Fibroblast of villous mesenchyme (primary cell): ENCODE measurements at regions not wholly inside any gene's neighbourhood (a gene's known extent, or its start where the extent isn't known, plus 50 kb on each side); places are given as distances from the start of the nearest gene placed in this dataset.
"Not testable (repeated sequence)": the region's sequence is repeated elsewhere in the genome, so short reads cannot be mapped to it uniquely, and the experiment has no call there.

Source experiments
- DNase-seq: peaks from one replicate; pipeline ENCODE4 v3.0.0-alpha.2; 2010; ENCODE audit warnings: low read depth
- H3K4me3 ChIP-seq: 2 replicates; pipeline ENCODE4 v1.5.1; 2011; ENCODE audit warnings: low read depth, mild to moderate bottlenecking, low read length
- TF ChIP-seq, protein P1 (sequence below): IDR thresholded peaks from 2 replicates; pipeline ENCODE4 v1.5.1; 2012; ENCODE audit warnings: low read depth, mild to moderate bottlenecking, low read length; ENCODE audit not compliant: insufficient read depth

DNA sequence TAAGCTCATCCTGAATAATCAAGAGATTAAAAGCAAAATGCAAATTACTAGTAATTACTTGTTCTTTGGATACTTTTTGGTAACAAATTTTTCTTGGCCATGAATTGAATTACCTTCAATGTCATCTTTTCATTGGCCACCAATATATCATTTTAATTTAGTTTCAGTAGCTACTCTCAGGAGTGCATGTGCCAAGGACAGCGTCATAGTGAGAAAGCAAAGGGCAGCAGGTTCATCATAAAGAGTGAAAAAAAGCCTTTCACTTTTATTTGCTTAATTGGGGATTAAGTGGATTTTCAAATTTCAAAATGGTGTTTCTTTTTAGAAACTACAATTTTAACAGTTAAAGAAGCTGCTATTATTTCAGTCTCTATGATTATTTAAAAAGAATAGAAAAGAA is 815.2 kb downstream of the NR4A2 start:
- TF ChIP-seq, protein P1, sequence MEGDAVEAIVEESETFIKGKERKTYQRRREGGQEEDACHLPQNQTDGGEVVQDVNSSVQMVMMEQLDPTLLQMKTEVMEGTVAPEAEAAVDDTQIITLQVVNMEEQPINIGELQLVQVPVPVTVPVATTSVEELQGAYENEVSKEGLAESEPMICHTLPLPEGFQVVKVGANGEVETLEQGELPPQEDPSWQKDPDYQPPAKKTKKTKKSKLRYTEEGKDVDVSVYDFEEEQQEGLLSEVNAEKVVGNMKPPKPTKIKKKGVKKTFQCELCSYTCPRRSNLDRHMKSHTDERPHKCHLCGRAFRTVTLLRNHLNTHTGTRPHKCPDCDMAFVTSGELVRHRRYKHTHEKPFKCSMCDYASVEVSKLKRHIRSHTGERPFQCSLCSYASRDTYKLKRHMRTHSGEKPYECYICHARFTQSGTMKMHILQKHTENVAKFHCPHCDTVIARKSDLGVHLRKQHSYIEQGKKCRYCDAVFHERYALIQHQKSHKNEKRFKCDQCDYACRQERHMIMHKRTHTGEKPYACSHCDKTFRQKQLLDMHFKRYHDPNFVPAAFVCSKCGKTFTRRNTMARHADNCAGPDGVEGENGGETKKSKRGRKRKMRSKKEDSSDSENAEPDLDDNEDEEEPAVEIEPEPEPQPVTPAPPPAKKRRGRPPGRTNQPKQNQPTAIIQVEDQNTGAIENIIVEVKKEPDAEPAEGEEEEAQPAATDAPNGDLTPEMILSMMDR, result no peak
- no peak overlapping the region for H3K4me3 ChIP-seq
- DNase-seq, result no peak

DNA sequence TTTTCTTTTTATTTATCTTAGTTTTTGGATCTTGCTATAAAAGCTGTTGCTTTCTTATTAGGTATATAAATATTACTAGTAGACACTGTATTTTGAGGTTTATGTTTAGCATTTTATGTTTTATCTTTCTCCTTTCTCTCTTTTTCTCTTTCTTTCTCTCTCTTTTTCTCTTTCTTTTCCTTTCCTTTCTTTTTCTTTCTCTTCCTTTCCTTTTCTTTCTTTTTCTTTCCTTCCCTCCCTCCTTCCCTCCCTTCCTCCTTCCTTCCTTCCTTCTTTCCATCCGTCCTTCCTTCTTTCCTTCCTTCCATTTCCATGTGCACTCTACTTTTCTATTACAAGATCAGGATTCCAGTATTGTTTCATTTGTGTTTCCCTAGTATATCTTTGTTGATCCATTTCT is 814.8 kb downstream of the KCNJ3 start:
- TF ChIP-seq, protein P1, result no peak
- no peak for DNase-seq
- H3K4me3 ChIP-seq, result no peak overlapping the region

DNA sequence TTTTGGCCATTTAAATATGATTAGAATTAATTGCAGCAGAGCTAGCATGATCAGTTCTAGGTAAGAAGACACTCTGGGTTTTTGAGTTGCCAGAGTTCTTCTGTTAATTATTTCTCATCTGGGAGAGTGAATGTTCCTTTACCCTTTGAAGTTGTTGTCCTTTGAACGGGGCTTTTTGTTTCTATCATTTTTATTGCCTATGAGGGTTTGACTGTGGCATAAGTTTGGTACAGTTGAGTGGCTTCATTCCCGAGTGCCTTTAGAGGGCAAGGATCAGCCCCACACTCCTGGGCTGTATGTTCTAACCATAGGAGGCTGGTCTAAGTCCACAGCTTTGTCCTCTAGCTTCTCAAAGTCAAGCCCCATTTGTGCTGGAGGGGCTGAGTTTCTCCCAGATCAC is 804.3 kb downstream of the KCNJ3 start:
- H3K4me3 ChIP-seq, result no peak overlapping the region
- no peak for DNase-seq
- TF ChIP-seq, protein P1, result no peak

DNA sequence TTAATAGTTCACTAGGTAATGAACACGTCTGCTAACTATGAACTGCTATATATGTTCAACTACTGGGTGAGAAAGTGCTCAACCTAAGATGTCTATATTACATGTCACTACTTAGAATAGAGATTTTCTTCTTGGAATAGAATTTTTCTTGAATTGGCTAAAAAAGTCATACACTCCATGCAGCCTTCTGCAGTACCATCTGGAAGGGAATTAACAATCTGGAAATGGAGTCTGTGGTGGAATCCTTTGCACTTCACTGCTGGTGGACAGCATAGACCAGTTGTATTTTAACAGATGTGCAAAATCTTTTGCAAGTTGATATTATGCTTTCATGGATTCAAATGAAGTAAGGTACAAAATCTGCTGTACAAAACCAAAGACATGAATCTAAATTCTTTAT is 799.6 kb downstream of the KCNJ3 start:
- TF ChIP-seq, protein P1, result no peak
- H3K4me3 ChIP-seq, result no peak overlapping the region
- DNase-seq, result no peak

DNA sequence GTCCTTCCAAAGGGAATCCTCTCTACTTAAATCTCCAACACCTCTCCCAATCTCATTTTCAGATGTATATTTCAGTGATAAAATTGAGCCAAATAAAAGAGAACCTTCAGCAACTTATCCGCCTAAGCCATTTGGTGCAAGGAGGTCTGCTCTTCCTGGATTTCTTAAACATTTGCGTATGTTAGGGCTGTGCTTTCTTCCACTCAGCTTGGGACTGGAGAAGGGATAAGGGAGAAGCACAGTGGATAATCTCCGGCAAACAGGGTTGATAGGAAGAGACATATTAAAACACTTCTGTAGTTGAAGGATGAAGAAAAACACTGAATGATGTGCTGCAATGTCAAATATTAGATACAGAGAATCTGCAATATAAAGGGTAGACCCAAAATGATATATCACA is 796.2 kb downstream of the KCNJ3 start:
- no peak for DNase-seq
- TF ChIP-seq, protein P1, result no peak
- H3K4me3 ChIP-seq, result no peak overlapping the region

DNA sequence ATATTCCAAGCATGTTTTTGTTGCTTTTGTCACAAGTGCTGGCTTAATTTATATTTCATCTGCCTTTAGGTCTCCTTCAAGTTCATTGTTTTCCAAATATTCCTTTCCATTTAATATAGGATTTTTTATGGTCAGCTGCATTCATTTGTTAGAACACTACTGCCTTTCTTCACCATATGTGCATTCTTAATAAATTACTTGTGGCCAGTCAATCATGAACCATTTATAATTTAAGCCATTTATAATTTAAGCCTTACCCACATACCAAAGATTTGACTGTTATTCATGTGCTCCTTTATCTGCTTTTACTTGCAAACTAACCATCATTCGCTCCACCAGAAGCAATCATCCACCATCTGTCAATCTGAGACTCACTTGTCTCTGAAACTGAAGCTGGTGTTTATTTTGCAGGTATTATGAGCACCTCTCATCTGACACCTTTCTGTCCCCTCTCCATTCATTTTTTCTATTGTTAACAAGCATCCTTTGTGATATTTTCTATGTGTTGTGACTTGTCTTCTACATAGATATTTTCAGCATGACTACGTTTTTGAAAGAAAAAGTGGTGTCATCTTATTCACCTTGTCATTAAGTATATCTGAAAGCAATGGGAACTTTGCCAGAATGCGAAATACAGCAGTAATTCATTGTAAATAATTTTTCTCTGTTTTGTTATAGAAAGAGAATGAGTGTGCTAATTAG is 786.8 kb downstream of the KCNJ3 start:
- no peak for DNase-seq
- TF ChIP-seq, protein P1, result no peak
- no peak overlapping the region for H3K4me3 ChIP-seq

DNA sequence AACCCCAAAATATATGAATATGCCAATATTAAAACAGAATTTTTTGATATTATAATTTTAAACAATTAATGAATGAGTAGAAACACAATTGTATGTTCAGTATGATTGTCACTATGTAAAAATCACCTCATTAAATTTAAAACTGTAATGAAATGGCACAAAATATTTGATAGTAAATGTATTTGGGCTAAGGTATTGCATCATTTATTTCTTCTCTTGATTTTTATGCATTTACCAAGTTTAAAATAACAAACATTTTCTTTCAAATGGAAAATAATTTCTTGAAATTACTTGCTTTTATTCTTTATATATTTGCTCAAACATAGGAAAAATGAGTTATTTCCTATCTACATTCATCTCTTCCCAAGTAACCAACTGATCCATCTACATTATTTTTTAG is 782.6 kb downstream of the KCNJ3 start:
- TF ChIP-seq, protein P1, result no peak
- no peak for DNase-seq
- no peak overlapping the region for H3K4me3 ChIP-seq

DNA sequence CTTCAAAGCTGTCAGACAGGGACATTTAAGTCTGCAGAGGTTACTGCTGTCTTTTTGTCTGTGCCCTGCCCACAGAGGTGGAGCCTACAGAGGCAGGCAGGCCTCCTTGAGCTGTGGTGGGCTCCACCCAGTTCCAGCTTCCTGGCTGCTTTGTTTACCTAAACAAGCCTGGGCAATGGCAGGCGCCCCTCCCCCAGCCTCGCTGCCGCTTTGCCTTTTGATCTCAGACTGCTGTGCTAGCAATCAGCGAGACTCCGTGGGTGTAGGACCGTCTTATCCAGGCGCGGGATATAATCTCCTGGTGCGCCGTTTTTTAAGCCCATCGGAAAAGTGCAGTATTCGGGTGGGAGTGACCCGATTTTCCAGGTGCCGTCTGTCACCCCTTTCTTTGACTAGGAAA is 773.5 kb downstream of the KCNJ3 start:
- DNase-seq, H3K4me3 ChIP-seq: not testable (repeated sequence)
